ENCODE measurements at regions not wholly inside any gene's neighbourhood (a gene's known extent, or its start where the extent isn't known, plus 50 kb on each side); places are given as distances from the start of the nearest gene placed in this dataset.

DNA sequence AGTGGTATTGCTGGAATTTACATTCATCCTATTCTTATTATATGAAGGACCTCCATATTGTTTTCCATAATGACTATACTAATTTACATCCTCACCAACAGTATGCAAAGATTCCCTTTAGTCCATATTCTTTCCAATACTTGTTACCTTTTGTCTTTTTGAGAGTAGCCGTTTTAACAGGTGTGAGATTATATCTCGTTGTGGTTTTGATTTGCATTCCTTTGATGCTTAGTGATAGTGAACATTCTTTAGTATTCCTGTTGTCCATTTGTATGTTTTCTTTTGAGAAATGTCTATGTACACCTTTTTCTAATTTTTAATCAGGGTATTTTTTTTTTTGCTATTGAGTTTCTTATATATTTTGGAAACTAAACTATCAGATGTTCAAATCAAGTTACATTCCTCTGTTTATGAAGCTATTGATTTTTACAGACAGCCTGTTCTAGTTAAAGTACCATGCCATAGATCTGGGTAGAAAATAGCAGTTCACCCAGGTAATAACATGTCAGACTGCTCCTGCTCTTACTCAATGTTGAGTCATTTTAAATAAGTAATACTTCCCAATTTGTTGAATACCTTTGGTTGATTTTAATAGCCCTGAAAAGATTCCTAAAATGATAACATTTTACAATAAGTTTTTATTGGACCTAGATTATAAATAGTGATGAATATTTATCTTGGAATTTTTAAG, 1108.7 kb downstream of the NCAM2 start:
- Histone ChIP-seq H3K27me3 (ENCODE audit: control insufficient read depth in 3 of 3, insufficient read depth in 3 of 3, low read length in 3 of 3) (no peaks in the 10 kb centered on the region), H3K4me3 (ENCODE audit: low read depth in 1 of 3, low read length in 3 of 3) (no peak overlapping the region), H3K4me1 (ENCODE audit: control insufficient read depth in 3 of 3, insufficient read depth in 2 of 3, low read depth in 1 of 3, low read length in 2 of 3) (no peaks in the 10 kb centered on the region), H3K36me3 (ENCODE audit: control insufficient read depth in 3 of 3, insufficient read depth in 2 of 3, low read depth in 1 of 3, low read length in 3 of 3) (no peaks in the 10 kb centered on the region), H3K27ac (ENCODE audit: low read depth in 1 of 3, low read length in 2 of 3) (no peak overlapping the region), H3K9me3 (ENCODE audit: control insufficient read depth in 2 of 2, insufficient read depth in 1 of 2, low read depth in 1 of 2, low read length in 1 of 2) (no peaks in the 10 kb centered on the region)
- DNase-seq = no peak
- no peak for FAIRE-seq
- WGBS, 3 donors = 36 to 64% (median 45%) methylated on average over 2 of the region's 2 CpGs

DNA sequence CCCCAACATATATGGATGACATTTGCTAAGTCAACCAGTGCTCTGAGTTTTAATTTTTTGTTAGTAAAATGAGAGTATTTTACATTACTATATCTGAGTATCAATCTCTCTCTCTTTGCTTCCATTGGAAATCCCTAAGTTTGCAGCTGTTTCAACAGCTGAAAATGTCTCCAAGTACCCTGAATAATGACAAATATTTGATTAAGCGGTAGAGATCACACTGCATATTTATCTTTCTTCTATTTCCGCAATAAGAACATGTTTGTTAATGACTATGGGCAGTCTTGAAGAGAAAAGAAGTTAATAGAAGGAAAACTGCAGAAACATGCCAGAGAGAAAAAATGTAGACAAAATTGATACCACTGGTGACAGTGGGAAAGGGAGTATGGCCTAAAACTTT, 1117.5 kb downstream of the NCAM2 start:
- H3K9me3 ChIP-seq (ENCODE audit: control insufficient read depth in 2 of 2, insufficient read depth in 1 of 2, low read depth in 1 of 2, low read length in 1 of 2) = peaks cover 0 to 2% of the 10 kb centered on the region in 2 donors
- FAIRE-seq (no peak), DNase-seq (no peak)
- no peaks in the 10 kb centered on the region for H3K27me3 ChIP-seq (ENCODE audit: control insufficient read depth in 3 of 3, insufficient read depth in 3 of 3, low read length in 3 of 3)
- H3K4me3 ChIP-seq (ENCODE audit: low read depth in 1 of 3, low read length in 3 of 3) = no peak overlapping the region
- no peak overlapping the region for H3K27ac ChIP-seq (ENCODE audit: low read depth in 1 of 3, low read length in 2 of 3)
- H3K4me1 ChIP-seq (ENCODE audit: control insufficient read depth in 3 of 3, insufficient read depth in 2 of 3, low read depth in 1 of 3, low read length in 2 of 3) = no peaks in the 10 kb centered on the region
- H3K36me3 ChIP-seq (ENCODE audit: control insufficient read depth in 3 of 3, insufficient read depth in 2 of 3, low read depth in 1 of 3, low read length in 3 of 3) = no peaks in the 10 kb centered on the region
- 68 to 77% (median 72%) methylated on average over 2 of the region's 2 CpGs for WGBS, 3 donors

DNA sequence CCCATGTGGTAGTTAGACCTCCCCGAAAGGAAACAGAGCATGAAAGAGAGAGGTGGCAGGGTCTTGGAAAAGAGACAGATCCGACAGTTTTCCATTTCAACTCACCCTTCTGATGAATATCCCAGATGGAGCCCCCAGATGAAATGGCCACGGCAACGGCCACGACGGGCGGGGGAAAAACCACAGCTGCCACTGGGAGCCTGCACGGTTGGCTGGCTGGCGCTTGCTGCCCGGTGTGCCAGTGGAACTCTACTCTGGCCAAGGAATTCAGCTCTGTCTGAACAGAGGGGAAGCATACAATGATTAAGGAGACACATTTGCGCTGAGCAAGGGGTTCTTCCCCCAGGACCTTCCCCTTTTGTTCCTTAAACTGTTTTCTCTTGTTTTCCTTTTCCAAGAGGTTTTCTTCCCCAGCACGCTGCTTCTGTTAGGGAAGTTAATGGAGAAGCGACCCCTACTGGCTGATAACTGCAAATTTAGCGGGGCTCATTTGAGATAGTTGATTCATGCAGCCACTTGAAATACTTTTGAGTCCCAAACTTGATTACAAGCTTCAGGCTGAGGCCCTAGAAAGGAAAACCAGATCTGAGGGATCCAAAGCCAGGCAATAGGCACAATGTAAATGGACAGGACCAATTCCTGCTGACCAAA, 1122.5 kb downstream of the NCAM2 start:
- no peaks in the 10 kb centered on the region for H3K27me3 ChIP-seq (ENCODE audit: control insufficient read depth in 3 of 3, insufficient read depth in 3 of 3, low read length in 3 of 3)
- peaks cover 0 to 21% of the 10 kb centered on the region in 2 donors for H3K9me3 ChIP-seq (ENCODE audit: control insufficient read depth in 2 of 2, insufficient read depth in 1 of 2, low read depth in 1 of 2, low read length in 1 of 2)
- H3K36me3 ChIP-seq (ENCODE audit: control insufficient read depth in 3 of 3, insufficient read depth in 2 of 3, low read depth in 1 of 3, low read length in 3 of 3) = no peaks in the 10 kb centered on the region
- DNase-seq = no peak
- no peak overlapping the region for H3K27ac ChIP-seq (ENCODE audit: low read depth in 1 of 3, low read length in 2 of 3)
- WGBS, 3 donors = 80 to 85% (median 82%) methylated on average over 14 of the region's 14 CpGs
- H3K4me3 ChIP-seq (ENCODE audit: low read depth in 1 of 3, low read length in 3 of 3) = no peak overlapping the region
- no peaks in the 10 kb centered on the region for H3K4me1 ChIP-seq (ENCODE audit: control insufficient read depth in 3 of 3, insufficient read depth in 2 of 3, low read depth in 1 of 3, low read length in 2 of 3)
- no peak for FAIRE-seq

DNA sequence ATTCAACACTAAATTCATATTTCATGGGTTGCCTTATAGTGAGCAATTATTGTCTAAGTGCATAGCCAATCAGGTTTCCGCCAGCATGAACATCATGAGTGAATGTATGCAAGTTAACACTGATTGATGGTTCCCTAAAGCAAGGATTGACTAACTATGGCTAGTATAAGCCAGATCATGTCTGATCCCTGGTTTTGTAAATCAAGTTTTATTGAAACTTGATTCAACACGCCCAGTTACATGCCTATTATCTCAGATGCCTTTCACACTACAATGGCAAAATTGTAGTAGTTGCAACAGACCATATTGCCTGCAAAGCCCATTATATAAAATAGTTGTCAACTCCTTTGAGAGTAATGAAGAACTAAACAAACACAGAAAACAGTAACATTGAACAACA, 1127.4 kb downstream of the NCAM2 start:
- no peak for FAIRE-seq
- no peak overlapping the region for H3K27ac ChIP-seq (ENCODE audit: low read depth in 1 of 3, low read length in 2 of 3)

DNA sequence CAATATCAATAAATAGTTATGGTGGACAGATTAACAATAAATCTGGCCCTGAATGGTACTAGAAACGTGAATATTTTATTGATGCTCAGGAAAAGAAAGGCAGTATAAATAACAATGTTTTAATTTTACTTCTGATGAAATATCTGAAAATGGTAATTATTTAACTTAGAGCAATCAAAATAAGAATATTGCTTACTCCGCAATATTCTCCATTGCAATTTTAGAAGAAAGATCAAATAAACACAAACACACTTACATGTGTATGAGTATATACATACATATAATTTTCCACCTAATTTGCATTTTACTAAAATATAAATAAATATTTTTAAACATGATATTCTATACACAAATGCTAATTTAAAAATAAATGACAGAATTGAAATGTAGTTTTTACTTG, 1130.5 kb downstream of the NCAM2 start:
- Histone ChIP-seq H3K4me1 (ENCODE audit: control insufficient read depth in 3 of 3, insufficient read depth in 2 of 3, low read depth in 1 of 3, low read length in 2 of 3) (no peaks in the 10 kb centered on the region), H3K27me3 (ENCODE audit: control insufficient read depth in 3 of 3, insufficient read depth in 3 of 3, low read length in 3 of 3) (no peaks in the 10 kb centered on the region), H3K36me3 (ENCODE audit: control insufficient read depth in 3 of 3, insufficient read depth in 2 of 3, low read depth in 1 of 3, low read length in 3 of 3) (no peaks in the 10 kb centered on the region), H3K9me3 (ENCODE audit: control insufficient read depth in 2 of 2, insufficient read depth in 1 of 2, low read depth in 1 of 2, low read length in 1 of 2) (peaks cover 1 to 3% of the 10 kb centered on the region in 2 donors), H3K4me3 (ENCODE audit: low read depth in 1 of 3, low read length in 3 of 3) (no peak overlapping the region), H3K27ac (ENCODE audit: low read depth in 1 of 3, low read length in 2 of 3) (no peak overlapping the region)
- DNase-seq (no peak), FAIRE-seq (no peak)
- WGBS, 3 donors = 62 to 77% (median 67%) methylated on average over 2 of the region's 2 CpGs

More for the DNA sequence above, 1127.4 kb downstream of the NCAM2 start:
- Histone ChIP-seq H3K4me1 (ENCODE audit: control insufficient read depth in 3 of 3, insufficient read depth in 2 of 3, low read depth in 1 of 3, low read length in 2 of 3) (no peaks in the 10 kb centered on the region), H3K27me3 (ENCODE audit: control insufficient read depth in 3 of 3, insufficient read depth in 3 of 3, low read length in 3 of 3) (no peaks in the 10 kb centered on the region), H3K36me3 (ENCODE audit: control insufficient read depth in 3 of 3, insufficient read depth in 2 of 3, low read depth in 1 of 3, low read length in 3 of 3) (no peaks in the 10 kb centered on the region), H3K4me3 (ENCODE audit: low read depth in 1 of 3, low read length in 3 of 3) (no peak overlapping the region), H3K9me3 (ENCODE audit: control insufficient read depth in 2 of 2, insufficient read depth in 1 of 2, low read depth in 1 of 2, low read length in 1 of 2) (peaks cover 0 to 21% of the 10 kb centered on the region in 2 donors)
- DNase-seq = no peak
- WGBS, 3 donors = 84 to 91% (median 84%) methylated on average over 2 of the region's 2 CpGs

DNA sequence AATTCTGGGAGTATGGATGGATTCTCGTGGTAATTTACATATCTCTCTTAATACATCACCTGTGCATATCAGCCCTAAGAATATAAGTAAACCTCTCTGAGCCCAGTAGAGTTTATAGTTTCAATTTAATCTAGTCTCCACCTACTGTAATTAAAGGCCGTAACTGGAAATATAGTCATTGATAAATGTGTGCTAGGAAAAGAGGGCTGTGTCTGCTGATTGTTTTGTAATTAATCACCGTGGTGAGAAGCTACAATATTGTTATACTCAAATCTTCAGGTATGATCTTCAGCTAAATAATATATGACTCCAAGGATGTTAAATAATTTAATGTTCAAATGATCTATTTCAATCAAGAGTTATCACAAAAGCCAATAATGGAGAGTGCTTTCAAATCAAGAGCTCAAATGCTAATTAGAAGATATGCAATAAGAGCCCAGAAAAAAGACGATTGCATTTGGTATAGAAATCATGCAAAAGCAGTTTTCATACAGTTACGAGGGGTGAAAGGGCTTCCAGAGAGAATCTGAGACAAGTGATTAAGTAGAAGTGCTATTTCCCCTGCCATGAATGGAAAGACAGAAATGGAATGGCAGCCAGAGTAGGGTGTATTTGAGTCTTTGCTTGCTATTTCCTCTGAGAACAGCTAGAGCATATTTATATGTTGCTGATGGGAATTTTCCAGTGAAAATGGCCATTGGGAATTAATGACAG, 1134.3 kb downstream of the NCAM2 start:
- no peaks in the 10 kb centered on the region for H3K4me1 ChIP-seq (ENCODE audit: control insufficient read depth in 3 of 3, insufficient read depth in 2 of 3, low read depth in 1 of 3, low read length in 2 of 3)
- no peak for FAIRE-seq

DNA sequence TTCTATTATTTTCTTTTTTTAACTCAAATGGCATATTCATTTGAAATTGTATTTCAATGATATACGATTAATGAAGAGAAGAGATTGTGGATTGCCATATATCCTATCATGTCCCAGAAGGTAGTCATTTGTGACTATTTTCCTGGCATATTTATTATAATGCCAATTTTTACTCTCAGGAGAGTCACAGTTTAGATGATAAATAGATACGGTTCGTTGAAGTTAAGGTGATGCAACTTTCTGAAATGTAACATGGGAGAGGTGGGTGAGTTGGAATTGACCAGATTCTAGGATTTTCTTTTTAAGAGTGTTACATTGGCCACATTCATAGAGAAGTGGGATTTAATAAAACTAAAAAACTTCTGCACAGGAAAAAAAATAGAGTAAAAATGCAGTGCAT, 1138.5 kb downstream of the NCAM2 start:
- Histone ChIP-seq H3K4me1 (ENCODE audit: control insufficient read depth in 3 of 3, insufficient read depth in 2 of 3, low read depth in 1 of 3, low read length in 2 of 3) (no peaks in the 10 kb centered on the region), H3K9me3 (ENCODE audit: control insufficient read depth in 2 of 2, insufficient read depth in 1 of 2, low read depth in 1 of 2, low read length in 1 of 2) (no peaks in the 10 kb centered on the region), H3K27me3 (ENCODE audit: control insufficient read depth in 3 of 3, insufficient read depth in 3 of 3, low read length in 3 of 3) (no peaks in the 10 kb centered on the region), H3K36me3 (ENCODE audit: control insufficient read depth in 3 of 3, insufficient read depth in 2 of 3, low read depth in 1 of 3, low read length in 3 of 3) (no peaks in the 10 kb centered on the region), H3K4me3 (ENCODE audit: low read depth in 1 of 3, low read length in 3 of 3) (no peak overlapping the region), H3K27ac (ENCODE audit: low read depth in 1 of 3, low read length in 2 of 3) (no peak overlapping the region)
- DNase-seq = no peak
- no peak for FAIRE-seq
- WGBS, 3 donors = 75 to 90% (median 87%) methylated on average over 3 of the region's 3 CpGs

More for the DNA sequence above, 1134.3 kb downstream of the NCAM2 start:
- no peak overlapping the region for H3K4me3 ChIP-seq (ENCODE audit: low read depth in 1 of 3, low read length in 3 of 3)
- peaks cover 0 to 3% of the 10 kb centered on the region in 2 donors for H3K9me3 ChIP-seq (ENCODE audit: control insufficient read depth in 2 of 2, insufficient read depth in 1 of 2, low read depth in 1 of 2, low read length in 1 of 2)
- no peak for DNase-seq
- no peaks in the 10 kb centered on the region for H3K27me3 ChIP-seq (ENCODE audit: control insufficient read depth in 3 of 3, insufficient read depth in 3 of 3, low read length in 3 of 3)
- H3K27ac ChIP-seq (ENCODE audit: low read depth in 1 of 3, low read length in 2 of 3) = no peak overlapping the region
- WGBS, 3 donors = 69 to 79% (median 76%) methylated on average over 5 of the region's 5 CpGs
- H3K36me3 ChIP-seq (ENCODE audit: control insufficient read depth in 3 of 3, insufficient read depth in 2 of 3, low read depth in 1 of 3, low read length in 3 of 3) = no peaks in the 10 kb centered on the region

DNA sequence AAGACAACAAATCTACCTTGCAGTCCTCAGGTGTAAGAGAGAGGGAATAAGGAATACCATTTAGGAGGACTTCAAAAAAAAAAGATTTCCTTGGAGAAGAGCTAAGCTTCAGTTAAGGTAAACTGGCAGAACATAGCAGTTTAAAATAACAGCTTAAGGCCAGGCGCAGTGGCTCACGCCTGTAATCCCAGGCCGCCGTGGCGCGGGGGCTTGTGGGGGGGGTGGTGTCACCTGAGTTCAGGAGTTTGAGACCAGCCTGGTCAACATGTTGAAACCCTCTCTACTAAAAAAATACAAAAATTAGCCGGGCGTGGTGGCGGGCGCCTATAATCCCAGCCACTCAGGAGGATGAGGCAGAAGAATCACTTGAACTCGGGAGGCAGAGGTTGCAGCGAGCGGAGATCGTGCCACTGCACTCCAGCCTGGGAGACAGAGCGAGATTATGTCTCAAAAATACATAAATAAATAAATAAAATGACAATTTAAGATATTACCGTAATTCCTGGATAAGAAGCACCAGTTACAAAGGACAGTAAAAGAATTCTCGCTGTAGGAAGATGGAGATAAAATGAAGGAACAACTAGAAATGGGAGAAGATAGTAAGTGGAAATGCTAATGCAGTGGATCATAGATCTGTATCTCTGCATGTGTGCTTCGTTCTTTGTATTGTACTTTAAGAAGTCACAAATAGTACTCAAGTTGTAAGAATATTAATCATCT, 1140.2 kb downstream of the NCAM2 start:
- FAIRE-seq = no peak
- no peak overlapping the region for H3K4me3 ChIP-seq (ENCODE audit: low read depth in 1 of 3, low read length in 3 of 3)
- 85 to 89% (median 89%) methylated on average over 18 of the region's 18 CpGs for WGBS, 3 donors

More for the DNA sequence above, 1140.2 kb downstream of the NCAM2 start:
- no peak overlapping the region for H3K27ac ChIP-seq (ENCODE audit: low read depth in 1 of 3, low read length in 2 of 3)
- H3K27me3 ChIP-seq (ENCODE audit: control insufficient read depth in 3 of 3, insufficient read depth in 3 of 3, low read length in 3 of 3) = no peaks in the 10 kb centered on the region
- H3K36me3 ChIP-seq (ENCODE audit: control insufficient read depth in 3 of 3, insufficient read depth in 2 of 3, low read depth in 1 of 3, low read length in 3 of 3) = no peaks in the 10 kb centered on the region
- H3K4me1 ChIP-seq (ENCODE audit: control insufficient read depth in 3 of 3, insufficient read depth in 2 of 3, low read depth in 1 of 3, low read length in 2 of 3) = no peaks in the 10 kb centered on the region
- DNase-seq = no peak
- H3K9me3 ChIP-seq (ENCODE audit: control insufficient read depth in 2 of 2, insufficient read depth in 1 of 2, low read depth in 1 of 2, low read length in 1 of 2) = no peaks in the 10 kb centered on the region

Measured in small intestine (tissue), 7 donors.